HG03520 (cell line): ENCODE measurements at regions not wholly inside any gene's neighbourhood (a gene's known extent, or its start where the extent isn't known, plus 50 kb on each side); places are given as distances from the start of the nearest gene placed in this dataset.
"Not testable (repeated sequence)": the region's sequence is repeated elsewhere in the genome, so short reads cannot be mapped to it uniquely, and the experiment has no call there.

Experiments used
- ATAC-seq: cut with Tn5 transposase; IDR thresholded peaks from one replicate; pipeline ENCODE4 v1.9.1; 2021; ENCODE audit warnings: mild to moderate bottlenecking, moderate library complexity; ENCODE audit not compliant: unreplicated experiment

GRCh38 chr2:36235882-36236281 lies 119.7 kb upstream of the CRIM1 start:
- ATAC-seq, result no peak

GRCh38 chr2:36235426-36235825 lies 120.2 kb upstream of the CRIM1 start:
- no peak for ATAC-seq

- no peak for ATAC-seq
Observed at GRCh38 chr2:36223259-36223658, 132.3 kb upstream of the CRIM1 start.

GRCh38 chr2:36222485-36222884 lies 133.1 kb upstream of the CRIM1 start:
- no peak for ATAC-seq

- ATAC-seq, result no peak
Observed at GRCh38 chr2:36214691-36215090, 140.9 kb upstream of the CRIM1 start.

- no peak for ATAC-seq
Observed at GRCh38 chr2:36203366-36203765, 152.2 kb upstream of the CRIM1 start.

GRCh38 chr2:36197181-36197971 lies 158.2 kb upstream of the CRIM1 start:
- no peak for ATAC-seq

- no peak for ATAC-seq
Observed at GRCh38 chr2:36193680-36194079, 161.9 kb upstream of the CRIM1 start.

- no peak for ATAC-seq
Observed at GRCh38 chr2:36192983-36193382, 162.6 kb upstream of the CRIM1 start.

GRCh38 chr2:36190097-36190496 lies 165.5 kb upstream of the CRIM1 start:
- no peak for ATAC-seq

- no peak for ATAC-seq
Observed at GRCh38 chr2:36185624-36186023, 170.0 kb upstream of the CRIM1 start.

GRCh38 chr2:36184848-36185247 lies 170.7 kb upstream of the CRIM1 start:
- no peak for ATAC-seq

GRCh38 chr2:36180789-36181482 lies 174.6 kb upstream of the CRIM1 start:
- not testable (repeated sequence) for ATAC-seq

GRCh38 chr2:36180293-36180692 lies 175.3 kb upstream of the CRIM1 start:
- not testable (repeated sequence) for ATAC-seq

GRCh38 chr2:36179668-36180269 lies 175.8 kb upstream of the CRIM1 start:
- ATAC-seq, result not testable (repeated sequence)

- ATAC-seq, result no peak
Observed at GRCh38 chr2:36178384-36178783, 177.2 kb upstream of the CRIM1 start.

GRCh38 chr2:36177282-36177681 lies 178.3 kb upstream of the CRIM1 start:
- ATAC-seq, result no peak

GRCh38 chr2:36174920-36175319 lies 180.7 kb upstream of the CRIM1 start:
- ATAC-seq, result no peak

GRCh38 chr2:36173760-36174404 lies 181.7 kb upstream of the CRIM1 start:
- ATAC-seq, result no peak

- ATAC-seq, result no peak
Observed at GRCh38 chr2:36172824-36173223, 182.8 kb upstream of the CRIM1 start.

GRCh38 chr2:36170805-36171204 lies 184.8 kb upstream of the CRIM1 start:
- ATAC-seq, result no peak
